Erythroblast (primary cell): ENCODE measurements at regions not wholly inside any gene's neighbourhood (a gene's known extent, or its start where the extent isn't known, plus 50 kb on each side); places are given as distances from the start of the nearest gene placed in this dataset.

Source experiments
- GATA1 ChIP-seq: IDR thresholded peaks from 2 replicates; pipeline ENCODE4 v1.6.1; 2011; ENCODE audit warnings: low read depth, mild to moderate bottlenecking, control low read depth, low read length, moderate library complexity
- POLR2A ChIP-seq: IDR thresholded peaks from 2 replicates; pipeline ENCODE4 v1.6.1; 2011; ENCODE audit warnings: mild to moderate bottlenecking, low read length

DNA sequence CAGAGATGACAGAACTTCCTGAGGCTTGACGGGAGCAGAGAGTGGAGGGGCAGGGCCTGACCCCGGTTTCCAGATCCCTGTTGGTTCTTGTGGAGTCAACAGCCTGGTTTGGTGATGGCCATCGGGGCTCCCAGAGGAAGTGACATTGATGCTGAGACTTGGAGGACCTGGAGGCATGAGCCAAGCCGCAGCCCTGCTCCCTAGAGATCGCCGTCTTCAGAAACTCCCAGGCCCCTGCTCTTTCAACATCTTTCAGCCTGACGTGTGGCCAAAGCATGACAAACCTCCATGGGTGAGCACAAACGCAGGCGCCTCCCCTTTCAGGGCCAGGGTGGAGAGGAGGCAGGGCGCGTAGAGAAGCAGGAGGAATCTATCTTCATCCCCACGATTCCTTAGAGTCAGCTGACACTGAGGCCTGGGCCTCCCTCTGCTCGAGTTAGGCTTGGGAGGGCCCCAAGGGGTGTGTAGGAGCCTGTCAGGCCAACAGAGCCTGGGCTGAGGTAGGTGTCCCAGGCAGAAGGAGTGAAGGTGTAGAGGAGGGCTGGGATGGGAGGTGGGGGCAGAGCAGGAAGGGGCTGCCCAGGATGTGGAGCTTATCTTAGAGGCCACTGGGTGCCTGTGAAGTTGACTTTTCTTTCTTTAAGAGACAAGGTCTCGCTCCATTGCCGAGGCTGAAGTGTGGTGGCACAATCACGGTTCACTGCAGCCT is 56.1 kb upstream of the MED9 start:
- TF ChIP-seq POLR2A (no peak), GATA1 (no peak)
